ENCODE measurements at regions not wholly inside any gene's neighbourhood (a gene's known extent, or its start where the extent isn't known, plus 50 kb on each side); places are given as distances from the start of the nearest gene placed in this dataset.

DNA sequence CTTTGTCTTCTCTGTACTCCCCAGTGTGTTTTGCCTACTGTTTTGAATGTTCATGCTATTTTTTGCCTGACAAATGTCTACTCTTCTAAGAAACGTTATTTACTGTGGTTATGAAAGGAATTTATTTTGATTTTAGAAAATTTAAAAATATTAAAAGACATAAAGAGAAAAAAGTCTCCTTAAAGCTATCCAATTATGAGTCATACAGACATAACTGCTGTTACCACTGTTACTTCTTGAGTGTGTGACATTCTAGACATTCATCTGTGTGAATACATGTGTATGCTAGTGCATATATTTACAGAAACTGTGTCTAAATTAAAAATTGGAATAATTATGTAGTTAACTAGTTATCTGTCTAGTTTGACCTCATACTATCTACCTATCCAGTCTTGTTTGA is 187.6 kb upstream of the SGCG start:
- Histone ChIP-seq H3K79me2 (ENCODE audit: control insufficient read depth in 1 of 2, insufficient read depth in 2 of 2, low read length in 2 of 2) (no peaks in the 10 kb centered on the region), H3K4ac (replicated peaks; ENCODE audit: insufficient read length, low read depth, low read length) (no peak overlapping the region), H4K5ac (ENCODE audit: insufficient read length, low read depth, low read length) (no peak overlapping the region), H3K4me1 (replicated peaks in 1 of 4; ENCODE audit: control insufficient read depth in 3 of 4, insufficient read depth in 4 of 4, low read length in 3 of 4) (no peaks in the 10 kb centered on the region), H3K18ac (ENCODE audit: extremely low read depth, low read length) (no peak overlapping the region), H3K23me2 (ENCODE audit: low read depth, low read length) (no peaks in the 10 kb centered on the region; the same call in 1 of the 2 replicates), H3K79me1 (ENCODE audit: low read depth, low read length) (no peaks in the 10 kb centered on the region), H4K20me1 (replicated peaks in 1 of 2; ENCODE audit: control insufficient read depth in 1 of 2, insufficient read depth in 2 of 2, low read length in 2 of 2) (no peaks in the 10 kb centered on the region), H3K27me3 (replicated peaks in 1 of 4; ENCODE audit: control insufficient read depth in 3 of 4, extremely low read depth in 1 of 4, insufficient read depth in 3 of 4, low read length in 3 of 4) (no peaks in the 10 kb centered on the region), H3K9me3 (ENCODE audit: insufficient read depth in 2 of 2, low read depth in 1 of 2, low read length in 1 of 2) (no peaks in the 10 kb centered on the region), H2BK120ac (replicated peaks; ENCODE audit: low read depth, low read length) (no peak overlapping the region), H3K36me3 (ENCODE audit: control insufficient read depth in 2 of 4, insufficient read depth in 4 of 4, low read length in 3 of 4) (no peaks in the 10 kb centered on the region), H3K23ac (ENCODE audit: insufficient read length) (no peak overlapping the region), H2AK5ac (ENCODE audit: low read depth, low read length) (no peak overlapping the region), H3K4me2 (ENCODE audit: insufficient read depth in 1 of 2, low read depth in 2 of 2, low read length in 2 of 2) (no peak overlapping the region), H2BK12ac (ENCODE audit: low read depth, low read length) (no peak overlapping the region), H3K56ac (replicated peaks; ENCODE audit: insufficient read length, low read depth, low read length) (no peak overlapping the region), H3K14ac (ENCODE audit: insufficient read length) (no peak overlapping the region), H4K91ac (replicated peaks; ENCODE audit: insufficient read length, low read length) (no peak overlapping the region), H3K27ac (ENCODE audit: low read depth, low read length) (no peak overlapping the region), H2BK5ac (ENCODE audit: low read depth, low read length) (no peak overlapping the region), H2BK15ac (ENCODE audit: low read length) (no peak overlapping the region), H3K4me3 (ENCODE audit: extremely low read depth in 1 of 4, insufficient read depth in 2 of 4, low read depth in 3 of 4, low read length in 4 of 4) (no peak overlapping the region), H2BK20ac (ENCODE audit: low read length) (no peak overlapping the region), H3K9ac (replicated peaks in 1 of 4; ENCODE audit: extremely low read depth in 1 of 4, low read depth in 3 of 4, low read length in 3 of 4) (no peak overlapping the region), H2AFZ (ENCODE audit: low read length) (no peak overlapping the region), H4K8ac (ENCODE audit: extremely low read depth, insufficient read depth, low read length) (no peak overlapping the region)
- POLR2A ChIA-PET (ENCODE audit: partially characterized antibody): no interaction called here
- FAIRE-seq: no peak
- WGBS, 2 experiments (ENCODE audit: extremely low coverage in 1 of 2, insufficient coverage in 1 of 2, insufficient read length in 1 of 2, insufficient replicate concordance in 2 of 2, low coverage in 1 of 2, low lambda C conversion rate in 2 of 2, missing lambda C conversion rate in 1 of 2): 37% methylated on average over 1 of the region's 1 CpG; no CpG with 5 or more reads in 1 of the 2 experiments
- CTCF ChIA-PET (ENCODE audit: partially characterized antibody): interaction anchor here (0.6 to 1.2 kb wide), 2 partner anchors 27 to 1494 kb away, joined by 3 read pairs; no protein-coding TSS in a partner anchor
- DNase-seq (ENCODE audit: low read depth in 1 of 2, low spot score in 2 of 2): no peak
- TF ChIP-seq SP2 (IDR thresholded peaks at IDR 0.05; ENCODE audit: low read length) (no peak), CHD1 (IDR thresholded peaks at IDR 0.05; ENCODE audit: low read depth, low read length) (no peak), RFX5 (IDR thresholded peaks at IDR 0.05; ENCODE audit: borderline replicate concordance, low read depth, low read length) (no peak), BCL11A (IDR thresholded peaks at IDR 0.05; ENCODE audit: low read depth in 2 of 2, low read length in 2 of 2) (no peak), TAF1 (IDR thresholded peaks at IDR 0.05; ENCODE audit: low read depth, low read length) (no peak), EP300 (IDR thresholded peaks at IDR 0.05; ENCODE audit: borderline replicate concordance in 1 of 2, low read depth in 2 of 2, low read length in 2 of 2) (no peak), SIRT6 (IDR thresholded peaks at IDR 0.05; ENCODE audit: low read length) (no peak), TCF12 (IDR thresholded peaks at IDR 0.05; ENCODE audit: low read depth, low read length) (no peak), TAF7 (optimal IDR thresholded peaks at IDR 0.05; ENCODE audit: borderline replicate concordance, low read depth, low read length) (no peak), SP1 (IDR thresholded peaks at IDR 0.05; ENCODE audit: low read depth, low read length) (no peak), HDAC2 (IDR thresholded peaks at IDR 0.05; ENCODE audit: borderline replicate concordance in 1 of 2, low read depth in 2 of 2, low read length in 2 of 2) (no peak), TEAD4 (IDR thresholded peaks at IDR 0.05; ENCODE audit: low read depth, low read length) (no peak), NRF1 (IDR thresholded peaks at IDR 0.05; ENCODE audit: low read depth, low read length) (no peak), POU5F1 (IDR thresholded peaks at IDR 0.05; ENCODE audit: low read depth, low read length) (no peak)
- TF ChIP-seq, protein P1, sequence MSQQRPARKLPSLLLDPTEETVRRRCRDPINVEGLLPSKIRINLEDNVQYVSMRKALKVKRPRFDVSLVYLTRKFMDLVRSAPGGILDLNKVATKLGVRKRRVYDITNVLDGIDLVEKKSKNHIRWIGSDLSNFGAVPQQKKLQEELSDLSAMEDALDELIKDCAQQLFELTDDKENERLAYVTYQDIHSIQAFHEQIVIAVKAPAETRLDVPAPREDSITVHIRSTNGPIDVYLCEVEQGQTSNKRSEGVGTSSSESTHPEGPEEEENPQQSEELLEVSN (IDR thresholded peaks at IDR 0.05): no peak
